Bronchial epithelial cell (primary cell): ENCODE measurements at regions not wholly inside any gene's neighbourhood (a gene's known extent, or its start where the extent isn't known, plus 50 kb on each side); places are given as distances from the start of the nearest gene placed in this dataset.

Experiments used
- DNase-seq: peaks from one replicate; pipeline ENCODE4 v3.0.0-alpha.2; 2010; ENCODE audit warnings: low read depth
- FAIRE-seq: peaks from 2 replicates; lab custom pipeline; 2011; peaks lifted over from hg19 to GRCh38; lab: Jason Lieb, UNC
- H3K27me3 ChIP-seq: 2 replicates; pipeline ENCODE4 v1.5.1; 2011; ENCODE audit warnings: low read length; ENCODE audit not compliant: control insufficient read depth, insufficient read depth
- H3K36me3 ChIP-seq: 2 replicates; pipeline ENCODE4 v1.5.1; 2011; ENCODE audit warnings: low read length; ENCODE audit not compliant: control insufficient read depth, insufficient read depth
- H3K4me3 ChIP-seq: 2 replicates; pipeline ENCODE4 v1.5.1; 2011; ENCODE audit warnings: mild to moderate bottlenecking, low read depth, low read length, control low read depth
- TF ChIP-seq, protein P1 (sequence below): IDR thresholded peaks from 2 replicates; pipeline ENCODE4 v1.5.1; 2011; ENCODE audit warnings: mild to moderate bottlenecking, moderate library complexity, low read length, control low read depth, inconsistent platforms; ENCODE audit not compliant: insufficient read depth, severe bottlenecking

DNA sequence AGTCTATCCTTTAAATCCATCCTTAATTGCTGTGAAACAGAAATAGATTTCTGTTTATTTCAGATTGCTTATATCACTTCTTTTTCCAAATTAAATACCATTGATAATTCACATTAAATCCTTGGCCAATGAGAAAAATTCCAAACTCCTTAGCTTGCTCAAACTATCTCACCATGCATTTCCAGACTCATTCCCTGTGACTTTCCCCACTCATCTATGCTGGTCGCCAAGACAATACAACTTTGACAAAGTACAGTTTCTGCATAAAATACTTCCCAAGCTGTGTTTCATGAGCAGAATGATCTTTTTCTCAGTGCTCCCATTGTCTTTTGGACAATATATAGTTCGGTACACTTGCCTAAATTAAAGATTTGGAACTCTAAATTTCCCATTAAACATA is 575.6 kb downstream of the CPS1 start:
- no peaks in the 10 kb centered on the region for H3K36me3 ChIP-seq
- H3K27me3 ChIP-seq, result no peaks in the 10 kb centered on the region
- FAIRE-seq (no peak), DNase-seq (no peak)
- TF ChIP-seq, protein P1, sequence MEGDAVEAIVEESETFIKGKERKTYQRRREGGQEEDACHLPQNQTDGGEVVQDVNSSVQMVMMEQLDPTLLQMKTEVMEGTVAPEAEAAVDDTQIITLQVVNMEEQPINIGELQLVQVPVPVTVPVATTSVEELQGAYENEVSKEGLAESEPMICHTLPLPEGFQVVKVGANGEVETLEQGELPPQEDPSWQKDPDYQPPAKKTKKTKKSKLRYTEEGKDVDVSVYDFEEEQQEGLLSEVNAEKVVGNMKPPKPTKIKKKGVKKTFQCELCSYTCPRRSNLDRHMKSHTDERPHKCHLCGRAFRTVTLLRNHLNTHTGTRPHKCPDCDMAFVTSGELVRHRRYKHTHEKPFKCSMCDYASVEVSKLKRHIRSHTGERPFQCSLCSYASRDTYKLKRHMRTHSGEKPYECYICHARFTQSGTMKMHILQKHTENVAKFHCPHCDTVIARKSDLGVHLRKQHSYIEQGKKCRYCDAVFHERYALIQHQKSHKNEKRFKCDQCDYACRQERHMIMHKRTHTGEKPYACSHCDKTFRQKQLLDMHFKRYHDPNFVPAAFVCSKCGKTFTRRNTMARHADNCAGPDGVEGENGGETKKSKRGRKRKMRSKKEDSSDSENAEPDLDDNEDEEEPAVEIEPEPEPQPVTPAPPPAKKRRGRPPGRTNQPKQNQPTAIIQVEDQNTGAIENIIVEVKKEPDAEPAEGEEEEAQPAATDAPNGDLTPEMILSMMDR, result no peak
- no peak overlapping the region for H3K4me3 ChIP-seq

GRCh38 chr2:211132573-211132972 is 576.2 kb downstream of the CPS1 start:
- no peak for FAIRE-seq
- DNase-seq, result no peak
- TF ChIP-seq, protein P1, result no peak
- no peaks in the 10 kb centered on the region for H3K27me3 ChIP-seq
- H3K36me3 ChIP-seq, result no peaks in the 10 kb centered on the region
- no peak overlapping the region for H3K4me3 ChIP-seq

- Histone ChIP-seq H3K4me3 (no peak overlapping the region), H3K27me3 (no peaks in the 10 kb centered on the region), H3K36me3 (no peaks in the 10 kb centered on the region)
- DNase-seq (no peak), FAIRE-seq (no peak)
- TF ChIP-seq, protein P1, result no peak
Observed at GRCh38 chr2:211133766-211134165, 577.4 kb downstream of the CPS1 start.

DNA sequence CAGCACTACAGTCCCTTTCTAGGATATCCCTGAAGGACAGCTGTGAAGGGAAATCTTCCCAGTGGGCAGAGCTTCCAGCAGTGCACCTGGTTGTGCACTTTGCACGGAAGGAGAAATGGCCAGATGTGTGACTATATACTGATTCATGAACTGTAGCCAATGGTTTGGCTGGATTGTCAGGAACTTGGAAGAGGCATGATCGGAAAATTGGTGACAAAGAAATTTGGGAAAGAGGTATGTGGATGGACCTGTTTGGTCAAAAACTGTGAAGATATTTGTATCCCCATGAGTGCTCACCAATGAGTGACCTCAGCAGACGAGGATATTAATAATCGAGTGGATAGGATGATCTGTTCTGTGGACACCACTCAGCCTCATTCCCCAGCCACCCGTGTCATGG is 582.2 kb downstream of the CPS1 start:
- Histone ChIP-seq H3K36me3 (no peaks in the 10 kb centered on the region), H3K27me3 (no peaks in the 10 kb centered on the region), H3K4me3 (no peak overlapping the region)
- peak; percentile 7 for FAIRE-seq
- TF ChIP-seq, protein P1, result no peak
- no peak for DNase-seq

GRCh38 chr2:211141646-211142045 is 585.2 kb downstream of the CPS1 start:
- Histone ChIP-seq H3K4me3 (no peak overlapping the region), H3K36me3 (no peaks in the 10 kb centered on the region), H3K27me3 (no peaks in the 10 kb centered on the region)
- FAIRE-seq, result no peak
- TF ChIP-seq, protein P1, result no peak
- DNase-seq, result no peak

DNA sequence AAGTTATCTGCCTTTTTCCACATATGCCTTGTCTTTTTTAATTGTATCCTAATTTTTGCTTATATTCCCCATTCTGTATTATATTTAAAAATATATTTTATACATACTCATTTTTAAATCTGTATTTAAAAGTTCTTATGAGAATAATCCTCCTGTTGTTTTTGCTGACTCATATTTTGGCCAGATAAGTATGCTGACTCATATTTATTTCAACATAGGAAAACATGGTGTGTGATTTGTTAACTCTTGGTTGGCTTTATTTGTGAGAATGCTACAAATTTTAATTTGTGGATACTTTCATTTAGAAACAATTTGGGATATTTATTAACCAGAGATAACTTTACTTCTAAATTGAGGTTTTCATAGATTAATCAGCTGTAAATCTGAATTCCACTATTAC is 587.7 kb downstream of the CPS1 start:
- Histone ChIP-seq H3K27me3 (no peaks in the 10 kb centered on the region), H3K4me3 (no peak overlapping the region), H3K36me3 (no peaks in the 10 kb centered on the region)
- FAIRE-seq, result no peak
- TF ChIP-seq, protein P1, result no peak
- DNase-seq, result peak; percentile 78
